NCI-H187 treated with DMSO at 0.1 percent for 48 hours (cell line): ENCODE measurements at regions not wholly inside any gene's neighbourhood (a gene's known extent, or its start where the extent isn't known, plus 50 kb on each side); places are given as distances from the start of the nearest gene placed in this dataset.
"Not testable (repeated sequence)": the region's sequence is repeated elsewhere in the genome, so short reads cannot be mapped to it uniquely, and the experiment has no call there.

Experiments used
- DNase-seq: peaks from one replicate; lab custom pipeline; 2025; lab: John Stamatoyannopoulos, UW

GRCh38 chr14:71240171-71240570 is 332.9 kb downstream of the PCNX1 start:
- DNase-seq, result no peak

GRCh38 chr14:71240866-71241520 is 333.7 kb downstream of the PCNX1 start:
- no peak for DNase-seq

- DNase-seq, result no peak
These were observed 335.0 kb downstream of the PCNX1 start for GRCh38 chr14:71242237-71242748.

GRCh38 chr14:71243697-71244096 is 336.4 kb downstream of the PCNX1 start:
- DNase-seq, result no peak

- DNase-seq, result no peak
These were observed 337.1 kb downstream of the PCNX1 start for GRCh38 chr14:71244341-71244740.

GRCh38 chr14:71245659-71246361 is 338.6 kb downstream of the PCNX1 start:
- DNase-seq, result no peak

GRCh38 chr14:71246539-71246938 is 339.3 kb downstream of the PCNX1 start:
- no peak for DNase-seq

GRCh38 chr14:71247106-71247505 is 339.8 kb downstream of the PCNX1 start:
- DNase-seq, result no peak

- no peak for DNase-seq
These were observed 340.9 kb downstream of the PCNX1 start for GRCh38 chr14:71248194-71248593.

- no peak for DNase-seq
These were observed 343.1 kb downstream of the PCNX1 start for GRCh38 chr14:71250347-71250746.

- no peak for DNase-seq
These were observed 343.5 kb downstream of the PCNX1 start for GRCh38 chr14:71250791-71251190.

GRCh38 chr14:71254091-71254719 is 346.9 kb downstream of the PCNX1 start:
- DNase-seq, result not testable (repeated sequence)

GRCh38 chr14:71261206-71261605 is 353.9 kb downstream of the PCNX1 start:
- no peak for DNase-seq

- no peak for DNase-seq
These were observed 355.2 kb downstream of the PCNX1 start for GRCh38 chr14:71262441-71262840.

GRCh38 chr14:71264260-71264659 is 357.0 kb downstream of the PCNX1 start:
- DNase-seq, result no peak

GRCh38 chr14:71267007-71267513 is 359.8 kb downstream of the PCNX1 start:
- DNase-seq, result no peak

GRCh38 chr14:71267691-71268090 is 360.4 kb downstream of the PCNX1 start:
- no peak for DNase-seq

GRCh38 chr14:71270111-71270510 is 362.9 kb downstream of the PCNX1 start:
- no peak for DNase-seq

GRCh38 chr14:71271166-71271945 is 364.1 kb downstream of the PCNX1 start:
- no peak for DNase-seq

- no peak for DNase-seq
These were observed 366.1 kb downstream of the PCNX1 start for GRCh38 chr14:71273366-71273765.

- DNase-seq, result no peak
These were observed 376.8 kb downstream of the PCNX1 start for GRCh38 chr14:71284048-71284447.

- DNase-seq, result no peak
These were observed 378.9 kb downstream of the PCNX1 start for GRCh38 chr14:71286126-71286525.
